GM12878 (cell line): ENCODE measurements at regions not wholly inside any gene's neighbourhood (a gene's known extent, or its start where the extent isn't known, plus 50 kb on each side); places are given as distances from the start of the nearest gene placed in this dataset.

ENCODE experiments used
- ATAC-seq: fragments of 200-7000 bp; cut with Tn5 transposase; 3 replicates; pipeline ENCODE4 v1.9.1; 2020; ENCODE audit warnings: mild to moderate bottlenecking, moderate library complexity
- BruUV-seq: library from RNA; stranded (reverse); fragments of 400-500 nt; replicated peaks from 2 replicates; lab custom pipeline; 2021; lab: Mats Ljungman, UMichigan
- CTCF ChIA-PET: fragments of 300-600 bp; sonication (Branson Sonifier 250); formaldehyde crosslinking; extraction: SDS; loops from one replicate; lab custom pipeline; 2021; ENCODE audit warnings: inconsistent platforms; lab: Yijun Ruan, JAX
- POLR2A ChIA-PET: fragments of 350-600 bp; formaldehyde crosslinking; extraction: SDS; loops from one replicate; lab custom pipeline; 2021; ENCODE audit warnings: inconsistent platforms; lab: Charles Lee
- RAD21 ChIA-PET: fragments of 300-600 bp; sonication (Branson Sonifier 250); formaldehyde crosslinking; loops from one replicate; lab custom pipeline; 2023; ENCODE audit warnings: antibody characterized with exemption; ENCODE audit not compliant: unreplicated experiment; lab: Charles Lee
- SMC1A ChIA-PET: fragments of 300-600 bp; sonication (Branson Sonifier 250); formaldehyde crosslinking; loops from one replicate; lab custom pipeline; 2023; ENCODE audit not compliant: unreplicated experiment, uncharacterized antibody; lab: Charles Lee
- DNase-seq: peaks from one replicate; pipeline ENCODE4 v3.0.0-alpha.2; 2011; ENCODE audit warnings: low read depth, low spot score
- FAIRE-seq: peaks from 3 replicates; lab custom pipeline; 2011; peaks lifted over from hg19 to GRCh38; lab: Jason Lieb, UNC
- H2AFZ ChIP-seq: 2 replicates; pipeline ENCODE4 v1.6.0; 2011; ENCODE audit warnings: low read depth, low read length, control low read depth; ENCODE audit not compliant: control insufficient read depth
- H3K27ac ChIP-seq: 2 replicates; pipeline ENCODE4 v1.5.1; 2011; ENCODE audit warnings: control low read depth; ENCODE audit not compliant: control insufficient read depth, insufficient read depth
- H3K27me3 ChIP-seq, 2 experiments: replicated peaks in 1 of 2; 2 replicates each; pipeline versions ENCODE4 v1.6.0 to v1.6.1; 2011; ENCODE audit warnings: low read length in 1 of 2; ENCODE audit not compliant: control insufficient read depth in 2 of 2, insufficient read depth in 2 of 2
- H3K36me3 ChIP-seq, 2 experiments: 2 replicates each; pipeline ENCODE4 v1.5.1; 2011; ENCODE audit warnings: low read length in 1 of 2; ENCODE audit not compliant: control insufficient read depth in 2 of 2, insufficient read depth in 2 of 2
- H3K4me1 ChIP-seq: 2 replicates; pipeline ENCODE4 v1.6.1; 2011; ENCODE audit warnings: mild to moderate bottlenecking, low read length, moderate library complexity, mixed read lengths; ENCODE audit not compliant: control insufficient read depth, insufficient read depth
- H3K4me2 ChIP-seq: 2 replicates; pipeline ENCODE4 v1.6.0; 2011; ENCODE audit warnings: control low read depth; ENCODE audit not compliant: control insufficient read depth, insufficient read depth
- H3K4me3 ChIP-seq: fragments of 200-600 bp; sonication (generic); 2 replicates; pipeline ENCODE4 v1.5.1; 2016
- H3K79me2 ChIP-seq: 2 replicates; pipeline ENCODE4 v1.6.0; 2011; ENCODE audit warnings: low read length; ENCODE audit not compliant: control insufficient read depth, insufficient read depth
- H3K9ac ChIP-seq: 2 replicates; pipeline ENCODE4 v1.8.0; 2011; ENCODE audit warnings: low read length, control low read depth, mixed read lengths; ENCODE audit not compliant: control insufficient read depth, insufficient read depth
- H3K9me3 ChIP-seq: replicated peaks from 3 replicates; pipeline ENCODE4 v1.5.1; 2011; ENCODE audit warnings: mild to moderate bottlenecking, low read length; ENCODE audit not compliant: control insufficient read depth, insufficient read depth
- H4K20me1 ChIP-seq: 2 replicates; pipeline ENCODE4 v1.6.0; 2011; ENCODE audit not compliant: control insufficient read depth, insufficient read depth
- BCL3 ChIP-seq: IDR thresholded peaks from 2 replicates; pipeline ENCODE4 v1.6.1; 2011; ENCODE audit warnings: borderline replicate concordance, low read depth, mild to moderate bottlenecking, moderate library complexity, low read length; ENCODE audit not compliant: insufficient read depth, poor library complexity, severe bottlenecking
- CUX1 ChIP-seq: IDR thresholded peaks from 2 replicates; pipeline ENCODE4 v1.6.1; 2012; ENCODE audit warnings: improper control_type of control experiment, low read depth, low read length; ENCODE audit not compliant: insufficient replicate concordance
- JUNB ChIP-seq: IDR thresholded peaks from 2 replicates; pipeline ENCODE4 v1.6.1; 2016; ENCODE audit warnings: antibody characterized with exemption, mild to moderate bottlenecking
- MYB ChIP-seq: fragments of 150-350 bp; IDR thresholded peaks from 2 replicates; pipeline ENCODE4 v1.6.1; 2014; ENCODE audit warnings: mild to moderate bottlenecking, low read depth, low read length, borderline replicate concordance
- POU2F2 ChIP-seq: IDR thresholded peaks from 3 replicates; pipeline ENCODE4 v1.6.1; 2011; ENCODE audit warnings: low read depth, mild to moderate bottlenecking, low read length, borderline replicate concordance
- RBBP5 ChIP-seq: fragments of 200-600 bp; sonication (generic); conservative IDR thresholded peaks from 2 replicates; pipeline ENCODE4 v1.6.1; 2016
- RUNX3 ChIP-seq: IDR thresholded peaks from 2 replicates; pipeline ENCODE4 v1.6.1; 2012; ENCODE audit warnings: low read length, inconsistent platforms
- SIN3A ChIP-seq: IDR thresholded peaks from 2 replicates; pipeline ENCODE4 v1.6.1; 2012; ENCODE audit warnings: low read depth, low read length, improper control_type of control experiment
- SIX5 ChIP-seq: IDR thresholded peaks from 2 replicates; pipeline ENCODE4 v1.6.1; 2011; ENCODE audit warnings: mild to moderate bottlenecking, low read depth, low read length, moderate library complexity; ENCODE audit not compliant: severe bottlenecking
- SPI1 ChIP-seq: IDR thresholded peaks from 2 replicates; pipeline ENCODE4 v1.6.1; 2011; ENCODE audit warnings: low read depth, mild to moderate bottlenecking, low read length, moderate library complexity, borderline replicate concordance; ENCODE audit not compliant: insufficient read depth
- SUZ12 ChIP-seq: fragments of 200-600 bp; sonication (generic); IDR thresholded peaks from one replicate; pipeline ENCODE4 v1.6.1; 2018; ENCODE audit warnings: antibody characterized with exemption, mild to moderate bottlenecking; ENCODE audit not compliant: unreplicated experiment
- WGBS: methylation state at CpG from one replicate; pipeline ENCODE4 v1.1.6; 2016; ENCODE audit warnings: low lambda C conversion rate; ENCODE audit not compliant: insufficient replicate concordance, insufficient coverage; ENCODE audit errors: missing lambda C conversion rate; 5-methylcytosine and 5-hydroxymethylcytosine counted together
- in situ Hi-C: fragments of 300-500 bp; cut with MboI; formaldehyde crosslinking; loops from 9 replicates; pipeline ENCODE4 v1.14.3; 2018; ENCODE audit warnings: mixed read lengths
- intact Hi-C: fragments of 100-400 bp; cut with micrococcal nuclease; formaldehyde crosslinking; loops from one replicate; pipeline ENCODE4 v1.14.2; 2022; ENCODE audit not compliant: unreplicated experiment
- TF ChIP-seq, protein P1 (sequence below): IDR thresholded peaks from 2 replicates; pipeline ENCODE4 v1.6.1; 2011; ENCODE audit warnings: low read depth, mild to moderate bottlenecking, low read length, moderate library complexity, borderline replicate concordance; ENCODE audit errors: extremely low read depth

DNA sequence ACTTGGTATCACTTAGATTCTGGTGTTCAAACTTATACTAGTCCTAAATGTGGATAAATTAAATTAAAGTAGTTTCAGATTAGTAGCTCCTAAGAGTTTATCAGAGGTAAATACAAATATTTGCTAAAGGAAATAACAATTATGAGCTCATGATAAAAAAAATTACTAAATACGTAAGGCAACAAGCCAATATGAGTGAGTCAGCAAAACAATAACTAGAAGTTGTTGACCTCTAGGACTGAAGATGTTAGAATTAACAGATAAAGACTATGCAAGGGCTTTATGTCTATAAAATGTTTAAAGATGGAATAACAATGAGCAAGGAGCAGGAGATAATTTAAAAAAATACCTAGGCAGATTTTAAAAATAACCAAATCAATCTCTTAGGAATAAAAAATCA is 195.8 kb downstream of the CLCN4 start:
- H3K4me2 ChIP-seq = no peak overlapping the region
- ATAC-seq = no peak
- BruUV-seq = no TSS peak
- H3K79me2 ChIP-seq = no peaks in the 10 kb centered on the region
- no peak overlapping the region for H3K9ac ChIP-seq
- intact Hi-C loops = no loop called here
- TF ChIP-seq SIN3A = no peak
- TF ChIP-seq RBBP5 = no peak
- no peak for TF ChIP-seq POU2F2
- no peak for TF ChIP-seq SUZ12
- no peaks in the 10 kb centered on the region for H3K36me3 ChIP-seq
- no peak overlapping the region for H3K4me3 ChIP-seq
- in situ Hi-C loops = no loop called here
- no peak overlapping the region for H2AFZ ChIP-seq
- no peak for DNase-seq
- no peaks in the 10 kb centered on the region for H4K20me1 ChIP-seq
- ChIA-PET POLR2A (no interaction called here), RAD21 (no interaction called here), SMC1A (no interaction called here), CTCF (no interaction called here)
- H3K27me3 ChIP-seq = no peaks in the 10 kb centered on the region
- H3K4me1 ChIP-seq = no peaks in the 10 kb centered on the region
- no peak for FAIRE-seq
- no peaks in the 10 kb centered on the region for H3K9me3 ChIP-seq
- H3K27ac ChIP-seq = no peak overlapping the region
- WGBS = 22% methylated on average over 1 of the region's 1 CpG

DNA sequence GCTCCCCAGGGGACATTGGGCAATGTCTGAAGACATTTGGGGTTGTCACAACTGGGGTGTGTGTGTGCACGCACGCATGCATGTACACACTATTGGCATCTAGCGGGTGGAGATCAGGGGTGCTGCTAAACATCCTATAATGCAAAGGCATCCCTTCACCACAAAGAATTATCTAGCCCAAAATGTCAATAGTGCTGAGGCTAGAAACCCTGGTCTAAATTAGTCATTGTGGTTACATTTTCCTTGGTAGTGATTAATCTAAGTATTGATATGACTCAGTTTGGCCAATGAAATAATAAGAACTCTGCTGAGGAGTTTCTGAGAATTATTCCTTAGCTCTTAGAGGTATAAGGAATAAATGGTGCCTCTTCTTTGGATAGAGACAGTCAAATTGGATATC is 200.2 kb downstream of the CLCN4 start:
- no peaks in the 10 kb centered on the region for H4K20me1 ChIP-seq
- FAIRE-seq (no peak), DNase-seq (no peak), ATAC-seq (no peak)
- in situ Hi-C loops (no loop called here), intact Hi-C loops (no loop called here)
- WGBS = 92% methylated on average over 3 of the region's 3 CpGs
- ChIA-PET RAD21 (no interaction called here), POLR2A (no interaction called here), SMC1A (no interaction called here), CTCF (no interaction called here)
- H3K9ac ChIP-seq = no peak overlapping the region
- H3K79me2 ChIP-seq = no peaks in the 10 kb centered on the region
- H3K36me3 ChIP-seq = no peaks in the 10 kb centered on the region
- H3K4me2 ChIP-seq = no peak overlapping the region
- no peak overlapping the region for H3K27ac ChIP-seq
- no peaks in the 10 kb centered on the region for H3K27me3 ChIP-seq
- no peak overlapping the region for H3K4me3 ChIP-seq
- no TSS peak for BruUV-seq
- H2AFZ ChIP-seq = no peak overlapping the region
- no peaks in the 10 kb centered on the region for H3K4me1 ChIP-seq
- H3K9me3 ChIP-seq = no peaks in the 10 kb centered on the region
- TF ChIP-seq, protein P1, sequence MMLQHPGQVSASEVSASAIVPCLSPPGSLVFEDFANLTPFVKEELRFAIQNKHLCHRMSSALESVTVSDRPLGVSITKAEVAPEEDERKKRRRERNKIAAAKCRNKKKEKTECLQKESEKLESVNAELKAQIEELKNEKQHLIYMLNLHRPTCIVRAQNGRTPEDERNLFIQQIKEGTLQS = no peak
- TF ChIP-seq RUNX3 (peak; percentile 70), BCL3 (no peak), SIX5 (no peak), MYB (no peak), JUNB (peak; percentile 68; the same call in 1 of the 2 replicates), CUX1 (no peak), SPI1 (no peak)
